Upper lobe of right lung (tissue), 1 donor: ENCODE measurements at regions not wholly inside any gene's neighbourhood (a gene's known extent, or its start where the extent isn't known, plus 50 kb on each side); places are given as distances from the start of the nearest gene placed in this dataset.

Experiments used
- ATAC-seq: fragments of 200-7000 bp; cut with Tn5 transposase; one replicate; pipeline ENCODE4 v1.9.1; 2020; ENCODE audit warnings: mild to moderate bottlenecking, moderate library complexity
- DNase-seq: peaks from one replicate; pipeline ENCODE4 v3.0.0-alpha.2; 2020
- H3K27ac ChIP-seq: fragments of 200-600 bp; one replicate; pipeline ENCODE4 v1.8.0; 2022
- H3K27me3 ChIP-seq: fragments of 200-600 bp; one replicate; pipeline ENCODE4 v1.8.0; 2022; ENCODE audit warnings: mild to moderate bottlenecking
- H3K36me3 ChIP-seq: fragments of 200-600 bp; one replicate; pipeline ENCODE4 v1.8.0; 2022
- H3K4me1 ChIP-seq: fragments of 200-600 bp; one replicate; pipeline ENCODE4 v1.8.0; 2022
- H3K4me3 ChIP-seq: fragments of 200-600 bp; one replicate; pipeline ENCODE4 v1.8.0; 2022; ENCODE audit warnings: mild to moderate bottlenecking
- H3K9me3 ChIP-seq: fragments of 200-600 bp; one replicate; pipeline ENCODE4 v1.8.0; 2022
- CTCF ChIP-seq: fragments of 200-600 bp; IDR thresholded peaks from one replicate; pipeline ENCODE4 v1.8.0; 2022; ENCODE audit warnings: antibody characterized with exemption
- intact Hi-C: fragments of 100-400 bp; cut with DNase I; formaldehyde crosslinking; loops from one replicate; pipeline ENCODE4 v1.11.0; 2022
- donor health status: DM: no; HTN: yes; CAD: no; lungs with severe emphysema.

GRCh38 chr3:144665567-144666053, 694.0 kb downstream of the DIPK2A start:
- intact Hi-C loops, result no loop called here
- Histone ChIP-seq H3K9me3 (no peaks in the 10 kb centered on the region), H3K4me1 (no peaks in the 10 kb centered on the region), H3K27me3 (no peaks in the 10 kb centered on the region), H3K36me3 (no peaks in the 10 kb centered on the region), H3K27ac (no peak overlapping the region), H3K4me3 (no peak overlapping the region)
- DNase-seq, result no peak
- no peak for TF ChIP-seq CTCF
- ATAC-seq, result no peak

GRCh38 chr3:144670571-144670970, 698.9 kb downstream of the DIPK2A start:
- DNase-seq (no peak), ATAC-seq (no peak)
- H3K27ac ChIP-seq, result no peak overlapping the region
- H3K27me3 ChIP-seq, result no peaks in the 10 kb centered on the region
- no peaks in the 10 kb centered on the region for H3K4me1 ChIP-seq
- H3K4me3 ChIP-seq, result no peak overlapping the region
- TF ChIP-seq CTCF, result no peak
- intact Hi-C loops, result no loop called here
- no peaks in the 10 kb centered on the region for H3K36me3 ChIP-seq
- no peaks in the 10 kb centered on the region for H3K9me3 ChIP-seq

- no peaks in the 10 kb centered on the region for H3K27me3 ChIP-seq
- H3K4me1 ChIP-seq, result no peaks in the 10 kb centered on the region
- DNase-seq (no peak), ATAC-seq (no peak)
- no peak overlapping the region for H3K4me3 ChIP-seq
- intact Hi-C loops, result no loop called here
- no peak overlapping the region for H3K27ac ChIP-seq
- no peaks in the 10 kb centered on the region for H3K9me3 ChIP-seq
- H3K36me3 ChIP-seq, result no peaks in the 10 kb centered on the region
- no peak for TF ChIP-seq CTCF
Observed at GRCh38 chr3:144677103-144677502, 705.5 kb downstream of the DIPK2A start.

- no peak for DNase-seq
- Histone ChIP-seq H3K9me3 (no peaks in the 10 kb centered on the region), H3K4me3 (no peak overlapping the region), H3K27me3 (no peaks in the 10 kb centered on the region), H3K27ac (no peak overlapping the region), H3K36me3 (no peaks in the 10 kb centered on the region), H3K4me1 (no peaks in the 10 kb centered on the region)
- intact Hi-C loops, result no loop called here
- ATAC-seq, result no peak
- no peak for TF ChIP-seq CTCF
Observed at GRCh38 chr3:144683065-144683464, 711.4 kb downstream of the DIPK2A start.

- Histone ChIP-seq H3K4me3 (no peak overlapping the region), H3K27ac (no peak overlapping the region), H3K27me3 (no peaks in the 10 kb centered on the region), H3K9me3 (no peaks in the 10 kb centered on the region), H3K36me3 (no peaks in the 10 kb centered on the region), H3K4me1 (no peaks in the 10 kb centered on the region)
- ATAC-seq (no peak), DNase-seq (no peak)
- intact Hi-C loops, result no loop called here
- no peak for TF ChIP-seq CTCF
Observed at GRCh38 chr3:144687862-144688261, 716.2 kb downstream of the DIPK2A start.

- no peak overlapping the region for H3K4me3 ChIP-seq
- intact Hi-C loops, result no loop called here
- DNase-seq (no peak), ATAC-seq (no peak)
- H3K27ac ChIP-seq, result no peak overlapping the region
- H3K4me1 ChIP-seq, result no peaks in the 10 kb centered on the region
- H3K9me3 ChIP-seq, result no peaks in the 10 kb centered on the region
- H3K36me3 ChIP-seq, result no peaks in the 10 kb centered on the region
- TF ChIP-seq CTCF, result no peak
- no peaks in the 10 kb centered on the region for H3K27me3 ChIP-seq
Observed at GRCh38 chr3:144692488-144692887, 720.9 kb downstream of the DIPK2A start.
